Stimulated activated CD4-positive, alpha-beta T cell treated with anti-CD3 and anti-CD28 coated beads, Interleukin-1b, Interleukin-23, amount 100 ng/mL, for 1 hour (primary cell): ENCODE measurements at regions not wholly inside any gene's neighbourhood (a gene's known extent, or its start where the extent isn't known, plus 50 kb on each side); places are given as distances from the start of the nearest gene placed in this dataset.
"Not testable (repeated sequence)": the region's sequence is repeated elsewhere in the genome, so short reads cannot be mapped to it uniquely, and the experiment has no call there.

Source experiments
- DNase-seq, 2 donors: peaks; one replicate each; pipeline ENCODE4 v3.0.0-alpha.2; 2020; ENCODE audit warnings: low read depth in 2 of 2

DNA sequence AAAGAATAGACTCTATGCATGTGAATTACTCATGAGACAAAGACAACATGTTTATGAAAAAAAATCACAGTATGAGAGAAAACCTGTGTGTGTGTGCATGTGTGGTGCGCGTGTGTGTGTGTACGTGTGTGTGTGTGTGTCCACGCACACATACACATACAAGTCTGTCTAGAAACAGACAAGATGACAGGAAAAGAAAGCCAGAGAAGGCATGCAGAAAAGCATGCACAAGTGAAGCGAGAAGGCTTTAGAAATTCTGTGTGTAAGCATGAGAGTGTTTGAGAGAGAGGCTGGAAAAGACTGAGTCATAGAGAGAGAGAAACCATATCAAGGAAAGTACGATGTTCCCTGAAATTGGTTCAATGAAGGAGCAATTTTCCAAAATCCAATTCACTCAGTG lies 566.4 kb upstream of the C16orf82 start:
- no peak for DNase-seq

DNA sequence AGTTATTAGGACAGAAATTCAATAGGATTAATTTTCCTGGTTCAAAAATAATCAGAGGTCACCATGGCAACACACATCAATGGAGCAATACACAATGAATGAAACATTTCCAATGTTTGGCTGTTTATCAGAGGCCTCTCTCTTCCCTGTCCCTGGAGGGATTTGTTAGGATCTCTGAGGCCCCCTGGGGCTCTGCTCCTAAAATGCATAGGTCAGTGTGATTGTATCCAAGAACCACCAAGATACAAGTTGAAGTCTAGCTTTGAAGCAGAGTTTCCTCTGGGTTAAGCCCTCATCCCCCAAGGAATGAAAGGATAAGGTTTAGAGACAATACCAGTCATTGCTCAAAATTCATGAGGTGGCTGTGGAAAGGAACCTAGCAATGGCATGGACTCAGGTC lies 561.2 kb upstream of the C16orf82 start:
- no peak for DNase-seq

DNA sequence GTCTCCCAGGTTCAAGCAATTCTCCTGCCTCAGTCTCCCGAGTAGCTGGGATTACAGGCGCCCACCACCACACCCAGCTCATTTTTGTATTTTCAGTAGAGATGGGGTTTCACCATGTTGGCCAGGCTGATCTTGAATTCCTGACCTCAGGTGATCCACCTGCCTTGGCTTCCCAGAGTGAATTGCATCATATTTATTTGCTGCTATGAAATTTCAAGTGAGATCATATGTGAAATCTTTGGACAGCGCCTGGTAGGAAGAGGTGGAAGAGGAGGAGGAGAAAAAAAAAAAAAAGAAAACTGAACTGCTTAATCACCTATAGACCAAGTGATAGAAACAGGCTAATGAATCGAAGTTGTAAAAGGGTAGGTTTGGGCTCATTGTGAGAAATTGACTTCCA lies 557.8 kb upstream of the C16orf82 start:
- DNase-seq: not testable (repeated sequence)

- DNase-seq: no peak
Measured at GRCh38 chr16:26510924-26511323, 555.8 kb upstream of the C16orf82 start.

GRCh38 chr16:26511463-26511862 lies 555.3 kb upstream of the C16orf82 start:
- DNase-seq: no peak

DNA sequence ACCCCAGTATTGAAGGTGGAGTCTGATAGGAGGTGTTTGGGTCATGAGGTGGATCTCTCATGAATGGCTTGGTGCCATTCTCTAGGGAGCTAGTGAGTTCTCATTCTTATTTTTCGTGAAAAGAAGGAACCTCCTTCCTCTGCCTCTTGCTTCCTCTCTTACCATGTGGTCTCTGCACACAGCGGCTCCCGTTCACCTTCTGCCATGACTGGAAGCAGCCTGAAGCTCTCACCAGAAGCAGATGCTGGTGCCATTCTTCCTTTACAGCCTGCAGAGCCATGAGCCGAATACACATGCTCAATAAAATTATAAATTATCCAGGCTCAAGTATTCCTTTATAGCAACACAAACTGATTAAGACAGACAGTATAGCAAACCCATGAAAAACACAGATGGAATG lies 545.1 kb upstream of the C16orf82 start:
- no peak for DNase-seq

- no peak for DNase-seq
Measured at GRCh38 chr16:26524281-26524680, 542.4 kb upstream of the C16orf82 start.

DNA sequence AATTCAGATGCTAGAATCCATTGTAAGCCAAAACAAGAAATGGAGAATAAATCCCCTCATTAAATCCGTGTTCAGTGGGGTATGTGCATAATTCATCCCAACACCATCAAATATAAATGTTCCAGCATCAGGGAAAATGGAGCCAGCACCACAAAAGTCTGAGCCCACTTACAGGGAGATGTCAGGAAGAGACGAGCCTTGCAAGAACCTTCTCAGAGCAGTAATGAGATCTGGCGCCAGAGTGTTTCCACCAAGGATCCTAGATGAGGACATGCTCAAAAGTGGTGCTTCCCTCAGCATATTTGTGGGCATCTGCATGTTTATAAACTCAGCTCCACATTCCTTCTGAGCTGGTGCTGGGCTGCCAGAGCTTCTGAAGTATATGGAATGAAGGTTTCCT lies 541.9 kb upstream of the C16orf82 start:
- no peak for DNase-seq

DNA sequence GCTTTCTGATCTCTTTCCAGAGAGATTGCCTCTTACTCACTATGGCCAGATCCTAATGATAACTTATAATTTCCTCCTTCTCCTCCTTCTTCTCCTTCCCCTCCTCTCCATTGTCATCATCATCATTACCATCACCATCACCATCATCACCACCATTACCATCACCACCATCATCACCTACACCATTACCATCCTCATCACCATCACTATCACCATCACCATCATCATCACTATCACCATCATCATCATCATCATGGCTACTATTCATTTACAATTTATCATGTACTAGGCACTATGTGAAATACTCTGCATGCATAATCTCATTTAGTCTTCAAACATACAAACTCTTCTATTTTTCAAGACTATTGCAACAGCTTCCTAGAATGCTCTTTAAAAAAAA lies 540.9 kb upstream of the C16orf82 start:
- no peak for DNase-seq

GRCh38 chr16:26526633-26527032 lies 540.1 kb upstream of the C16orf82 start:
- DNase-seq: no peak

DNA sequence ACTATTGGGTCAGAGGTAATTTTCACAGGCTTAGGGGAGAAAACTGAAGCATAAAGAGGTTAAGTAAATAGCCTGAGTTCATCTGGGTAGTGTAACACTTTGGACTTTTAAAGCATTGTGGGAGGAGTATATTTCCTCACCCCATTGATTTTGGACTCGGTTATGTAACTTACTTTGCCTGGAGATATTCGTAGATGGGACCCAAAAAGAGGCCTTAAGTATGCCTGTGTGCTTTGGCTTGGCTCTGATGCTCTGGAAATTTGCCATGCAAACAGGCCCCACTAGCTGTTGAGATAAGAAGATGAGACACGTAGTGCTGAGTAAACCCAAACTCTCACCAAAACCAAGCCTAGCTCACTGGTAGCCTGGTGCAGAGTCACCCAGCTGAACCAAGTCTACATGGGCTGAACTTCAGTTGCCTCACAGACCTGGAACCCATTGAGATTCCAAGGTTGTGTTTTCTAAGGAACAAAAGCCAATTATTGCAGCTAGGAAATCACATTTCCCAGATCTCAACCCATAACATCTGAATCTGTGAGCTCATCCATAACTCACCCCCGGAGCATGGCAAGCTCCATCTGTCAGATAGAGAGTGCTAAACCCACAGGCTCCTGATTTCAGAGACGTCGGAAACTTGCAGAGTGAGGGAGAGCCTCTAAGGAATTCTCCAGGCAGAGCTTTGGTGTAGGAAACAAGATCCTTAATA lies 536.0 kb upstream of the C16orf82 start:
- DNase-seq: no peak

GRCh38 chr16:26531290-26531730 lies 535.4 kb upstream of the C16orf82 start:
- no peak for DNase-seq

- DNase-seq: no peak
Measured at GRCh38 chr16:26532456-26532855, 534.3 kb upstream of the C16orf82 start.

DNA sequence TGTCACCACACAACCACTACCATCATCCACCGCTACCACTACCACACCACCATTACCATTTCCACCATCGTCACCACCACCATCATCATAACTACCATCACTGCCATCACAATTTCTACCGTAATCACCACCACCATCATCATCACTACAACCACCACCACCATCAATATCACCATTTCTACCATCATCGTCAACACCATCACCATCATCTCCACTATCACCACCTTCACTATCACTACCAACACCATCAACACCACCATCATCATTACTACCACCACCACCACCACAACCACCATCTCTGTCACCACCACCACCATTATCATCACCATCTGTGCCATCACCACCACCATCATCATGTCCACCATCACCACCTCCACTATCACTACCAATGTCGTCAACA lies 524.5 kb upstream of the C16orf82 start:
- DNase-seq: no peak

GRCh38 chr16:26546573-26546972 lies 520.2 kb upstream of the C16orf82 start:
- no peak for DNase-seq

GRCh38 chr16:26547681-26548080 lies 519.0 kb upstream of the C16orf82 start:
- DNase-seq: no peak

DNA sequence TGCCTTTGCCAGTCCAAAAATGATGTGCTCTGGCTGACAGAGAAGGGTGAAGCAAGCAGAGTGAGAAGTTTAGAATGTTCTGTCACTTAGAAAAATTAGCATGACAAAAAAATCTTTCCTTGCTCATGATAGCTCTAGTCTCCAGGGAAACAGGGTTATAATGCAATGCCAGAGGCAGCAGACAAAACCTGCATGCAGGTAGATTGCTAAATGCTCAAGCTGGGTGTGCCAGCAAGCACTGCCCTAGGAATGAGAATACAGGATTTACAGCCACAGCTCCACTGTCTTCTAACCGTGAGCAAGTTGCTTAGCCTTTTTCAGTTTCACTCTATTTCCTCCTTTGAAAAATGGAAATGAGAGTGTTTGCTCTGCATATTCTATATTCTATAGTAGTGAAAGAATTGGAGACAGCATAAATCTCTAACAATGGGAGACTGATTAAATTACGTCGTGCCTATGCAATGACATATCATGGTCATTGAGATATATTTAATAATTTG lies 516.6 kb upstream of the C16orf82 start:
- no peak for DNase-seq

GRCh38 chr16:26554030-26554429 lies 512.7 kb upstream of the C16orf82 start:
- no peak for DNase-seq

DNA sequence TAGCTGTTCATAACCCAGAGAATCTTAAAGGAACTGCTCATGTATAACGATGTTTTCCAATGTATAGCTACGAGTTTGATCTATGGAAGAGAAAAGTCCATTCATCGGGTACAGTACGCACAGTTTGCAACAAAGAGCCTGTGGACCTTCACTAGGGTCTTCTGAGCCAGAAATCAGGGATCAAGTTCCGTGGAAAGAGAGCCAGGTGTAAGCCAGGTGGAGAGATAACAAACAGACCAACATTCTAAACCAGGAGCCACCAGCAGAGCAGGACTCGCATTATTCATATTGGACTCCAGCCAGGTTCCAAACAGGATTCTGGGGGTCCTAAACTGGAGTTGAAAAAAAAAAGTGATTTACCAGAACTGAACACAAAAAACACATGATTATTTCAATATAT lies 505.4 kb upstream of the C16orf82 start:
- DNase-seq: no peak

GRCh38 chr16:26563018-26563417 lies 503.7 kb upstream of the C16orf82 start:
- DNase-seq: no peak

DNA sequence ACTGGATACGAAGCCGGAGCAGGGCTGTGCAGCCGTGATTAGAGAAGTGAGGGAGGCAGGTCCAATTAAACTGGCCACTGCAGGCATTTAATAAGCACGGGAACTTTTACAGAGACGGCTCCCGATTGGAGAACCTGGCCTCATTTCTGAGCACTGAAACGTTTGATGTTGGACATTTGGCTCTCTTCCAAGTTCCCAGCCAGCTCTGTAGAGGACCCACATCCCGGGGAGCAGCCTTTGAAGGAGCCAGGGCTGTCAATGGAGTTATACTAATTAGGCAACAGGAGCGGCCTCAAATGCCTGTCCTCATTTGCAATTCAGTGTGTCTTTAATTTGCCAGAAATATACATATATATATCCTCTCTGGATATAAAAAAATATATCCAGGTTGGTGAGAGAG lies 499.4 kb upstream of the C16orf82 start:
- no peak for DNase-seq

DNA sequence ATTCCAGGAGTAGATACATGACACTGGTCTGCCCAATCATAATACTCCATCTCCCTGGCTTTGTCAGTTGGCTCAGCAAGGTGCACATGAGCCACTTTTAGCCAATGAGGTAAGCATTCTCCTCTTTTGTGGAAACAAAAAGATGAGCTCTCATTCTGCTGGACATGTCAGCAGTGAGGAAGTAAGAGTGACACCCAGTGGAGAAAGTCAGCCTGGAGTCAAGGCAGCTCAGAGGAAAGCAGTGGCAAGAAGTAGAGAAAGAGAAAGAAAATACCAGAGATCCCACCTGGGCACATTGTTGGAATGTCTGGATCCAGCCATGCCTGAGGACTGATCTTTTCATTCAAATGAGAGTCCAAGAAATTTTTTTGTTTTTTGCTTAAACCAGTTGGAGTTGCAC lies 496.9 kb upstream of the C16orf82 start:
- DNase-seq: no peak

- no peak for DNase-seq
Measured at GRCh38 chr16:26578748-26579147, 488.0 kb upstream of the C16orf82 start.

DNA sequence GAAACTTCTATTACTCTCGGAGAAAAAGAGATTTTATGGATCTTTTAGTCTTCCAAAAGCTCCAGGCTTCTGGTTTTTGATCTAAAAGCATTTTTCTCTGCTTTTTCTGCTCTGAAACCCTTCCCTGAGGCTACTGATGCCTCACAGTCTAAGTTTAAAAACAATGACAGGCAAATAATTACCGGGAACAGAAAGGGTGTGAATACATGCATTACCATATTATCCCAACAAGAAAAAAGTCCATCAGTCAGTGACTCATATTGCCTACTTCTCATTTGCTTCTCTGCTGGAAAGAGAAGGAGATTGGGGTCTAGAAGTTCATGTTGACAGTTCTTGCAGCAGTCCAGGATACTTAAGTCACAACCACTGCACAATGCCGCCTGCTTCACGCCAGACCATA lies 482.9 kb upstream of the C16orf82 start:
- DNase-seq: no peak
